Uterus (tissue), 3 donors: ENCODE measurements at regions not wholly inside any gene's neighbourhood (a gene's known extent, or its start where the extent isn't known, plus 50 kb on each side); places are given as distances from the start of the nearest gene placed in this dataset.

Source experiments
- DNase-seq, 2 donors: peaks; one replicate each; pipeline ENCODE4 v3.0.0-alpha.2; 2019 to 2020
- H3K27ac ChIP-seq, 2 donors: fragments of 200-600 bp; sonication (generic); 1 replicate in 1 of 2; 2 replicates in 1 of 2; pipeline ENCODE4 v1.5.1; 2016 to 2018
- H3K27me3 ChIP-seq, 2 donors: fragments of 200-600 bp; sonication (generic); one replicate each; pipeline ENCODE4 v1.5.1; 2018 to 2019; ENCODE audit warnings: control low read depth in 1 of 2
- H3K36me3 ChIP-seq, 2 donors: fragments of 200-600 bp; sonication (generic); one replicate each; pipeline ENCODE4 v1.5.1; 2019; ENCODE audit warnings: control low read depth in 1 of 2
- H3K4me1 ChIP-seq, 2 donors: fragments of 200-600 bp; sonication (generic); one replicate each; pipeline ENCODE4 v1.5.1; 2018 to 2019; ENCODE audit warnings: control low read depth in 1 of 2
- H3K4me3 ChIP-seq, 2 donors: fragments of 200-600 bp; sonication (generic); 1 replicate in 1 of 2; 2 replicates in 1 of 2; pipeline ENCODE4 v1.5.1; 2018 to 2019; ENCODE audit warnings: mild to moderate bottlenecking in 1 of 2
- H3K9me3 ChIP-seq, 2 donors: fragments of 200-600 bp; sonication (generic); one replicate each; pipeline ENCODE4 v1.5.1; 2019; ENCODE audit warnings: control low read depth in 1 of 2
- POLR2A ChIP-seq, 2 donors: fragments of 450-650 bp; IDR thresholded peaks; one replicate each; pipeline ENCODE4 v1.6.1; 2016; ENCODE audit warnings: antibody characterized with exemption in 2 of 2, mild to moderate bottlenecking in 1 of 2, moderate library complexity in 1 of 2
- intact Hi-C: fragments of 100-400 bp; cut with DNase I; formaldehyde crosslinking; loops from one replicate; pipeline ENCODE4 v1.15.1; 2023; ENCODE audit warnings: low total_unique reads
- TF ChIP-seq, protein P1 (sequence below), 4 experiments: fragments of 200-600 bp in 2 of 4; fragments of 450-650 bp in 2 of 4; sonication (generic) in 2 of 4; IDR thresholded peaks; one replicate each; pipeline ENCODE4 v1.5.1; 2016 to 2019; ENCODE audit warnings: antibody characterized with exemption in 4 of 4, mild to moderate bottlenecking in 2 of 4, moderate library complexity in 1 of 4
- donor health status: DM: yes; HTN: yes; CAD: no.

DNA sequence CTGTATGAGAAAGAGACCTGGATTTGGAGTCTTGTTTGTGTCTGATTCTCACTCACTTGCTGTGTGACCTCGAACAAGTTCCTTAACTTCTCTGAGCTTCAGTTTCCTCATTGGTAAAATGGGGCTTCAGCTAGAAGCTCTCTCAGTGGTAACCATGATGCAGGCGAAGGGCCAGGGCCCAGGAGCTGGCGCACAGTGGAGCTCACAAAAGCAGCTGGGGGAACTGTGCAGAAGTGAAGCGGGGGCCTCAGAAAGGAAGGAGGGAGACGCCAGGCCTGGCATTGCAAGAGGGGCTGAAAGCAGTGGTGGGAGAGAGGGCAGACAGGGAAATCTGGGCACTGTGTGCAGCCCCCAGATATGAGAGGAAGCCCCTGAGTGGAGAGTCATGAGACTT, 88.9 kb upstream of the RUNX3 start:
- intact Hi-C loops, result no loop called here
- H3K4me1 ChIP-seq, result no peaks in the 10 kb centered on the region
- TF ChIP-seq, protein P1, sequence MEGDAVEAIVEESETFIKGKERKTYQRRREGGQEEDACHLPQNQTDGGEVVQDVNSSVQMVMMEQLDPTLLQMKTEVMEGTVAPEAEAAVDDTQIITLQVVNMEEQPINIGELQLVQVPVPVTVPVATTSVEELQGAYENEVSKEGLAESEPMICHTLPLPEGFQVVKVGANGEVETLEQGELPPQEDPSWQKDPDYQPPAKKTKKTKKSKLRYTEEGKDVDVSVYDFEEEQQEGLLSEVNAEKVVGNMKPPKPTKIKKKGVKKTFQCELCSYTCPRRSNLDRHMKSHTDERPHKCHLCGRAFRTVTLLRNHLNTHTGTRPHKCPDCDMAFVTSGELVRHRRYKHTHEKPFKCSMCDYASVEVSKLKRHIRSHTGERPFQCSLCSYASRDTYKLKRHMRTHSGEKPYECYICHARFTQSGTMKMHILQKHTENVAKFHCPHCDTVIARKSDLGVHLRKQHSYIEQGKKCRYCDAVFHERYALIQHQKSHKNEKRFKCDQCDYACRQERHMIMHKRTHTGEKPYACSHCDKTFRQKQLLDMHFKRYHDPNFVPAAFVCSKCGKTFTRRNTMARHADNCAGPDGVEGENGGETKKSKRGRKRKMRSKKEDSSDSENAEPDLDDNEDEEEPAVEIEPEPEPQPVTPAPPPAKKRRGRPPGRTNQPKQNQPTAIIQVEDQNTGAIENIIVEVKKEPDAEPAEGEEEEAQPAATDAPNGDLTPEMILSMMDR (IDR thresholded peaks at IDR 0.05), result no peak
- no peak for TF ChIP-seq POLR2A (IDR thresholded peaks at IDR 0.05)
- H3K27me3 ChIP-seq, result no peaks in the 10 kb centered on the region
- no peak overlapping the region for H3K27ac ChIP-seq
- no peak overlapping the region for H3K4me3 ChIP-seq
- no peak for DNase-seq
- no peaks in the 10 kb centered on the region for H3K36me3 ChIP-seq
- H3K9me3 ChIP-seq, result no peaks in the 10 kb centered on the region

DNA sequence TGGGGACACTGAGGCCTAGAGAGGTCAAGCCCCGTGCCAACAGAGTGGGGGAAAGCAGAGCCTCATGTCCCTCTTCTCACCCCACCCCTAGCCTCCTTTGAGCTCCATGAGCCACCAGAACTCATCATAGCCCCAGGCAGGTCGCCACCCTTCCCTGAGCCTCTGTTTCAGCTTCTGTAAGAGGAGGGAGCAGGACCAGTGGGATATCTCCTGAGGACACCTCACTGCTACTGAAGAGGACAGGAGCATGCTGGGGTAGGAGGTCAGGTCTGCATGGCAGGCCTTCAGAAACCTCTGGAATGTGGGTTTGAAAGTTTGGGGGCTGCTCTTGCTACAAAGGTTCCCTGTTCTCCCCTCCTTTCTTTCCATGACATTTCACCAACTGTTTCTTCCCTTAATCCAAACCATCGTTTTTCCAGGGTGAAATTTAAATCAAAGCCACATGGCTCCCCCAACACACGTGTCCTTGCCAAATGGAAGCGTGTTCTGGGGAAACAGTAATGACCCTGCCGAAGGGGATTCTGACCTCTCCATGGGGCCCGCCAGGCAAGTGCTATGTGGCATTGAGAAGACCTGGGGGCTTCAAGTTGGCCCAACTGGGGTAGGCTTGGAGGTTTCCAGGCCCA, 88.1 kb upstream of the RUNX3 start:
- H3K4me1 ChIP-seq, result no peaks in the 10 kb centered on the region
- intact Hi-C loops, result no loop called here
- no peak overlapping the region for H3K27ac ChIP-seq
- no peaks in the 10 kb centered on the region for H3K9me3 ChIP-seq
- DNase-seq, result no peak
- H3K36me3 ChIP-seq, result no peaks in the 10 kb centered on the region
- H3K27me3 ChIP-seq, result no peaks in the 10 kb centered on the region
- no peak for TF ChIP-seq POLR2A (IDR thresholded peaks at IDR 0.05)
- TF ChIP-seq, protein P1 (IDR thresholded peaks at IDR 0.05), result no peak
- no peak overlapping the region for H3K4me3 ChIP-seq

DNA sequence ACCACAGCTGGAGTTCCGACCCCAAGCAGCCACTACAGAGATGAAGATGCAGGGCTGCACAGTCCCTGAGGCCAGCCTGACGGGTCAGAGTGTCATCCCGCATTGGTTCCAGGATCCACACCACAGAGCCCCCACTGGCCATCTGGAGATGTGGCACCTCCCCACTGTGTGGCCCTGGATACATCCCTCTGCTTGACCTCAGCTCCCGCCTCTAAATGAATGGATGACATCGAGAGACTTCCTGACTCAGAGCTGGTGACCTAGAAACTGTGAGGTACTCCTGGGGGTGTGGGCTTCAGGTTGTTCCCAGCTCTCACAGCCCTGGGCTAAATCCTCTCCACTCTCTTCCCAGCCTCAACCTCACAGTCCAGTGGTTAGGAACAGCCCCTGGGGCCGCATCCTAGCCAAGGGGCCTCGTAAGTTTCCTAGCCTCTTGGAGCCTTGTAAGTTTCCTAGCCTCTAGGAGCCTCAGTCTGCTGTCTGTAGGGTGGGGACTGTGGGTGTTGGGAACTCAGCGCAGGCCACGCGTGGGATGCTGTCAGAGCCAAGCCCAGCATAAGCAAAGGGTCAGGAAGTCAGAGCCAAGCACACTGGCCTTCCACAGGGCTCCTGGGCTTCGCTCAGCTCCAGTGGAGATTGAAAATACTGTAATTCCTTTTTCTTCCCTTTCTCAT, 87.5 kb upstream of the RUNX3 start:
- Histone ChIP-seq H3K36me3 (no peaks in the 10 kb centered on the region), H3K4me1 (no peaks in the 10 kb centered on the region), H3K27ac (no peak overlapping the region), H3K9me3 (no peaks in the 10 kb centered on the region), H3K27me3 (no peaks in the 10 kb centered on the region), H3K4me3 (no peak overlapping the region)
- DNase-seq, result no peak
- intact Hi-C loops, result no loop called here
- TF ChIP-seq POLR2A (IDR thresholded peaks at IDR 0.05), result no peak
- TF ChIP-seq, protein P1 (IDR thresholded peaks at IDR 0.05), result no peak

DNA sequence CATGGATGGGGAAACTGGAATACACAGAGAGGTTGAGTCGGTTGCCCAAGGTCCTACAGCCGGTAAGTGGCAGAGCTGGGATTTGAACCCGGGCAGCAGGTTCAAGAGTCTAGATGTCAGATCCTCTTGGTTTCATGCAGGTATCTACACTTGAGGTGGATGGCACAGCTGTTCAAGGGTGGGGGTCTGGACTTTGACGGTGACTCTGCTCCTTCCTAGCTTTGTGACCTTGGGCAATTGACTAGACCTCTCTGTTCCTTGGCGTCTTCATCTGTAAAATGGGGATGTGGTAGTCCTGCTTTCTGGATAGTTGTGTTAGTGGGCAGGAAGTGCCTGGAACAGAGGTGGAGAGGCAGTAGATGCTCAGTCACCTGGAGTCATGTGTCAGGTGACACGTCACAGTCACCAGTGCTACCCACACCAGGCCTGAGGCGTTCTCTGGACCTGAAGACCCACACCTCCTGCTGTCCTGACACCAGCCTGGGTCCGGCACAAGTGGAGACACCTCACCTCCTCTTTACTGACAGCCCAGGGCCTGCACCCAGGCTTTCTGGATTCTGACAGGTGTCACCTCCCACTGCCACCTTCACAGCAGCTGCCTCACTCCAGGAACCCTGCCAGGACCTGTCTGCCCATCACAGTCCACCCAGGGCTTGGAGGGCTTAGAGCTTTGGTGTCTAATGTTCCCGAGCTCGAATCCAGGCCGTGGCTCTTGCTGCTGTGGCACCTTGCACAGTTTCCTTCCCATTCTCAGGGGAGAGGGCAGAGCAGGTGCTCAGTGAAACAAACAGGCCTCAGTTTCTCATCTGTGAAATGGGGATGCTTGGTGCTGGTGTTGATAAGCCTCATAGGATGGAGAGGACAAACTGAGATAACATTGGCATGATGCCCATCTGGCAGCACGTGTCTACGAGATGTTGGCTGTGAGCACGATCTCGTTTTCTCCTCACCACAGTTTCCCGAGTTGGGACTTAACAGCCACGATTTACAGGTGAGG, 83.2 kb upstream of the RUNX3 start:
- TF ChIP-seq, protein P1 (IDR thresholded peaks at IDR 0.05), result no peak
- no peak for TF ChIP-seq POLR2A (IDR thresholded peaks at IDR 0.05)

More for the DNA sequence above, 83.2 kb upstream of the RUNX3 start:
- intact Hi-C loops, result no loop called here
- Histone ChIP-seq H3K36me3 (no peaks in the 10 kb centered on the region), H3K9me3 (no peaks in the 10 kb centered on the region), H3K27ac (no peak overlapping the region), H3K27me3 (no peaks in the 10 kb centered on the region), H3K4me1 (no peaks in the 10 kb centered on the region), H3K4me3 (no peak overlapping the region)
- no peak for DNase-seq
